Keratinocyte (primary cell): ENCODE measurements at regions not wholly inside any gene's neighbourhood (a gene's known extent, or its start where the extent isn't known, plus 50 kb on each side); places are given as distances from the start of the nearest gene placed in this dataset.

Source experiments
- DNase-seq: peaks from one replicate; pipeline ENCODE4 v3.0.0-alpha.2; 2011; ENCODE audit warnings: low read depth, missing footprints, low spot score
- FAIRE-seq: peaks from 2 replicates; lab custom pipeline; 2011; peaks lifted over from hg19 to GRCh38; lab: Jason Lieb, UNC
- H2AFZ ChIP-seq: 2 replicates; pipeline ENCODE4 v1.6.0; 2012; ENCODE audit warnings: low read length, control low read depth, inconsistent platforms; ENCODE audit not compliant: control insufficient read depth
- H3K27ac ChIP-seq: 2 replicates; pipeline ENCODE4 v1.5.1; 2011; ENCODE audit warnings: low read length; ENCODE audit not compliant: control insufficient read depth, insufficient read depth
- H3K27me3 ChIP-seq: 3 replicates; pipeline ENCODE4 v1.6.0; 2011; ENCODE audit warnings: low read length; ENCODE audit not compliant: control insufficient read depth, insufficient read depth; ENCODE audit errors: extremely low read depth
- H3K36me3 ChIP-seq, 2 experiments: 2 replicates in 1 of 2; 3 replicates in 1 of 2; pipeline ENCODE4 v1.5.1; 2011; ENCODE audit warnings: low read length in 2 of 2, mild to moderate bottlenecking in 1 of 2; ENCODE audit not compliant: control insufficient read depth in 2 of 2, insufficient read depth in 2 of 2; ENCODE audit errors: extremely low read depth in 1 of 2
- H3K4me1 ChIP-seq: 3 replicates; pipeline ENCODE4 v1.5.1; 2011; ENCODE audit warnings: low read length; ENCODE audit not compliant: control insufficient read depth, insufficient read depth; ENCODE audit errors: extremely low read depth
- H3K4me2 ChIP-seq: 3 replicates; pipeline ENCODE4 v1.6.0; 2011; ENCODE audit warnings: low read depth, low read length; ENCODE audit not compliant: control insufficient read depth, insufficient read depth; ENCODE audit errors: extremely low read depth
- H3K4me3 ChIP-seq, 3 experiments: fragments of 200-600 bp in 1 of 3; sonication (generic) in 1 of 3; 2 replicates in 2 of 3; 3 replicates in 1 of 3; pipeline ENCODE4 v1.5.1; 2011 to 2016; ENCODE audit warnings: low read length in 3 of 3, mild to moderate bottlenecking in 3 of 3, control low read depth in 2 of 3, inconsistent platforms in 1 of 3, low read depth in 1 of 3, mixed read lengths in 1 of 3, mixed run types in 1 of 3, moderate library complexity in 1 of 3; ENCODE audit not compliant: control insufficient read depth in 2 of 3, insufficient read depth in 2 of 3; ENCODE audit errors: extremely low read depth in 1 of 3
- H3K79me2 ChIP-seq: 2 replicates; pipeline ENCODE4 v1.6.0; 2012; ENCODE audit warnings: low read length; ENCODE audit not compliant: control insufficient read depth, insufficient read depth
- H3K9ac ChIP-seq: 3 replicates; pipeline ENCODE4 v1.6.0; 2011; ENCODE audit warnings: low read length; ENCODE audit not compliant: control insufficient read depth, insufficient read depth; ENCODE audit errors: extremely low read depth
- H3K9me1 ChIP-seq: 3 replicates; pipeline ENCODE4 v1.6.0; 2011; ENCODE audit warnings: low read length; ENCODE audit not compliant: control insufficient read depth, insufficient read depth; ENCODE audit errors: extremely low read depth
- H3K9me3 ChIP-seq: 2 replicates; pipeline ENCODE4 v1.5.1; 2012; ENCODE audit warnings: low read depth, low read length; ENCODE audit not compliant: control insufficient read depth
- H4K20me1 ChIP-seq: 3 replicates; pipeline ENCODE4 v1.6.0; 2011; ENCODE audit warnings: low read length; ENCODE audit not compliant: control insufficient read depth, insufficient read depth; ENCODE audit errors: extremely low read depth
- EZH2 ChIP-seq: IDR thresholded peaks from one replicate; pipeline ENCODE4 v1.6.1; 2012; ENCODE audit warnings: inconsistent platforms, mild to moderate bottlenecking, low read length, moderate library complexity
- dilution Hi-C: fragments of 300-500 bp; cut with MboI; formaldehyde crosslinking; loops from one replicate; pipeline ENCODE4 v1.7.0; 2020; ENCODE audit warnings: low sequenced_read_pairs; ENCODE audit not compliant: extremely low pct_ligation_motif_present
- TF ChIP-seq, protein P1 (sequence below), 3 experiments: IDR thresholded peaks in 1 of 3; conservative IDR thresholded peaks in 1 of 3; optimal IDR thresholded peaks in 1 of 3; 2 replicates in 2 of 3; 3 replicates in 1 of 3; pipeline versions ENCODE3 to v1.5.1; 2011; ENCODE audit warnings: low read length in 3 of 3, mild to moderate bottlenecking in 3 of 3, moderate library complexity in 2 of 3, control low read depth in 1 of 3, inconsistent platforms in 1 of 3; ENCODE audit not compliant: insufficient read depth in 2 of 3; ENCODE audit errors: extremely low read depth in 1 of 3

DNA sequence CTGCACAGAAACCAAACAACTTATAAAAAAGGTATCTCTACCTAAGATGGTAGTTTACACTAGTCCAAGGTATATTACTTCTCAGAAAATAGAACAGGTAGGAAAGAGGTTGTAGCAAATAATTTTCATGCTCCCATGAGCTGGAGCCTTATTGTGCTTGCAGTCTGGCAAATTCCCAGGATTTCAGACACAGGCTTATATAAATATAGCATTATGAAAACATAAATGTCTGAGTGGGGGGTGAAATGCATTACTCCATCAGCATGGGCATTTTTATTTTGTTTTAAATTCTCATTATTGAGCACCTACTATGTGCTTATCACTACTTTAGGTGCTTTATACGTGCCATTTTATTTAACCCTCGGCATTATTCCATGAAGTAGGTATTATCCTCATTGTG lies 83.0 kb upstream of the PHYHIPL start:
- H3K27me3 ChIP-seq, result no peaks in the 10 kb centered on the region

DNA sequence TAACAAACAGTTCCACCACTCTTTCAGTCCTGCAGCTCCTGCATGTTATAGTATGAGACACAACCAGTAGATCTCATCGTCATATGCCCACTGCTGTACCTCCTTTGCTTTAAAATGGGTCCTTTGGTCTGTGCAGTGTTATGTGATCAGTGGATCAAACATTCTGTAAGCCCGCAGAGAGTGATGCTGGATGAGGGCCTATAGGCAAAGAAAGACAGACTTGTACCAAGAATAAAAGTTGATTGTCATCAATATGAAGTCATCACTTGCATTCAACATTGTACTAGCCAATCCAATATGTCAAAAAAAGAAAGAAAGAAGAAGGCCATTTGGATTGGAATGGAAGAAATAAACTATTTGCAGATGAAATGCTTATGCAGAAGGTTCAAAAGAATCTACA lies 79.8 kb upstream of the PHYHIPL start:
- TF ChIP-seq, protein P1, sequence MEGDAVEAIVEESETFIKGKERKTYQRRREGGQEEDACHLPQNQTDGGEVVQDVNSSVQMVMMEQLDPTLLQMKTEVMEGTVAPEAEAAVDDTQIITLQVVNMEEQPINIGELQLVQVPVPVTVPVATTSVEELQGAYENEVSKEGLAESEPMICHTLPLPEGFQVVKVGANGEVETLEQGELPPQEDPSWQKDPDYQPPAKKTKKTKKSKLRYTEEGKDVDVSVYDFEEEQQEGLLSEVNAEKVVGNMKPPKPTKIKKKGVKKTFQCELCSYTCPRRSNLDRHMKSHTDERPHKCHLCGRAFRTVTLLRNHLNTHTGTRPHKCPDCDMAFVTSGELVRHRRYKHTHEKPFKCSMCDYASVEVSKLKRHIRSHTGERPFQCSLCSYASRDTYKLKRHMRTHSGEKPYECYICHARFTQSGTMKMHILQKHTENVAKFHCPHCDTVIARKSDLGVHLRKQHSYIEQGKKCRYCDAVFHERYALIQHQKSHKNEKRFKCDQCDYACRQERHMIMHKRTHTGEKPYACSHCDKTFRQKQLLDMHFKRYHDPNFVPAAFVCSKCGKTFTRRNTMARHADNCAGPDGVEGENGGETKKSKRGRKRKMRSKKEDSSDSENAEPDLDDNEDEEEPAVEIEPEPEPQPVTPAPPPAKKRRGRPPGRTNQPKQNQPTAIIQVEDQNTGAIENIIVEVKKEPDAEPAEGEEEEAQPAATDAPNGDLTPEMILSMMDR (optimal IDR thresholded peaks at IDR 0.05 in 1 of 3, IDR thresholded peaks at IDR 0.05 in 1 of 3, conservative IDR thresholded peaks at IDR 0.05 in 1 of 3; ENCODE audit: extremely low read depth in 1 of 3, insufficient read depth in 2 of 3, low read length in 3 of 3), result no peak
- TF ChIP-seq EZH2, result no peak
- H3K79me2 ChIP-seq, result no peaks in the 10 kb centered on the region
- no peak for DNase-seq
- H3K9ac ChIP-seq, result no peak overlapping the region
- H3K4me2 ChIP-seq, result no peak overlapping the region
- H4K20me1 ChIP-seq, result no peaks in the 10 kb centered on the region
- H3K9me1 ChIP-seq, result no peaks in the 10 kb centered on the region
- H3K4me3 ChIP-seq, result no peak overlapping the region
- H3K36me3 ChIP-seq, result no peaks in the 10 kb centered on the region
- no peak for FAIRE-seq
- dilution Hi-C loops, result no loop called here
- no peaks in the 10 kb centered on the region for H3K27me3 ChIP-seq
- H3K4me1 ChIP-seq, result no peaks in the 10 kb centered on the region
- H2AFZ ChIP-seq, result no peak overlapping the region
- H3K9me3 ChIP-seq, result no peaks in the 10 kb centered on the region
- H3K27ac ChIP-seq, result no peak overlapping the region

More for the DNA sequence above, 83.0 kb upstream of the PHYHIPL start:
- no peak for FAIRE-seq
- DNase-seq, result no peak
- H3K4me1 ChIP-seq, result no peaks in the 10 kb centered on the region
- dilution Hi-C loops, result no loop called here
- no peaks in the 10 kb centered on the region for H4K20me1 ChIP-seq
- no peaks in the 10 kb centered on the region for H3K9me1 ChIP-seq
- no peak overlapping the region for H3K9ac ChIP-seq
- no peak overlapping the region for H3K4me3 ChIP-seq
- no peaks in the 10 kb centered on the region for H3K79me2 ChIP-seq
- H3K9me3 ChIP-seq, result no peaks in the 10 kb centered on the region
- no peak overlapping the region for H3K4me2 ChIP-seq
- H3K36me3 ChIP-seq, result no peaks in the 10 kb centered on the region
- no peak overlapping the region for H3K27ac ChIP-seq
- no peak overlapping the region for H2AFZ ChIP-seq
- no peak for TF ChIP-seq EZH2
- TF ChIP-seq, protein P1 (optimal IDR thresholded peaks at IDR 0.05 in 1 of 3, IDR thresholded peaks at IDR 0.05 in 1 of 3, conservative IDR thresholded peaks at IDR 0.05 in 1 of 3; ENCODE audit: extremely low read depth in 1 of 3, insufficient read depth in 2 of 3, low read length in 3 of 3), result no peak
